Prostate gland (tissue), 2 donors: ENCODE measurements at regions not wholly inside any gene's neighbourhood (a gene's known extent, or its start where the extent isn't known, plus 50 kb on each side); places are given as distances from the start of the nearest gene placed in this dataset.

ENCODE experiments used
- DNase-seq: peaks from one replicate; pipeline ENCODE4 v3.0.0-alpha.2; 2019; ENCODE audit warnings: low spot score
- H3K27ac ChIP-seq, 2 donors: fragments of 200-600 bp; sonication (generic); 2 replicates each; pipeline ENCODE4 v1.5.1; 2017 to 2019
- H3K27me3 ChIP-seq: fragments of 200-600 bp; sonication (generic); replicated peaks from 2 replicates; pipeline ENCODE4 v1.5.1; 2019; ENCODE audit not compliant: insufficient read depth
- H3K36me3 ChIP-seq, 2 donors: fragments of 200-600 bp; sonication (generic); 1 replicate in 1 of 2; 2 replicates in 1 of 2; pipeline versions ENCODE4 v1.5.1 to v1.8.1; 2017 to 2019
- H3K4me1 ChIP-seq: fragments of 200-600 bp; sonication (generic); replicated peaks from 2 replicates; pipeline ENCODE4 v1.5.1; 2019
- H3K4me3 ChIP-seq, 2 donors: fragments of 200-600 bp; sonication (generic); 2 replicates each; pipeline ENCODE4 v1.5.1; 2017 to 2019
- H3K9me3 ChIP-seq: fragments of 200-600 bp; sonication (generic); 2 replicates; pipeline ENCODE4 v1.5.1; 2017
- CTCF ChIP-seq, 4 experiments: fragments of 200-600 bp in 2 of 4; fragments of 450-650 bp in 2 of 4; sonication (generic) in 2 of 4; IDR thresholded peaks; 1 replicate in 3 of 4; 2 replicates in 1 of 4; pipeline ENCODE4 v1.5.1; 2016 to 2019; ENCODE audit warnings: antibody characterized with exemption in 4 of 4, mild to moderate bottlenecking in 2 of 4, moderate library complexity in 2 of 4
- POLR2A ChIP-seq: fragments of 450-650 bp; IDR thresholded peaks from one replicate; pipeline ENCODE4 v1.6.1; 2016; ENCODE audit warnings: antibody characterized with exemption, mild to moderate bottlenecking
- POLR2AphosphoS5 ChIP-seq: sonication (generic); formaldehyde crosslinking; IDR thresholded peaks from one replicate; pipeline ENCODE4 v1.6.1; 2017; ENCODE audit warnings: antibody characterized with exemption
- WGBS: methylation state at CpG from one replicate; pipeline ENCODE4 v1.1.5; 2018; 5-methylcytosine and 5-hydroxymethylcytosine counted together
- intact Hi-C: fragments of 100-400 bp; cut with DNase I; formaldehyde crosslinking; loops from one replicate; pipeline ENCODE4 v1.14.2; 2022

- 88% methylated on average over 3 of the region's 3 CpGs for WGBS
- intact Hi-C loops = no loop called here
- no peak for DNase-seq
- no peak for TF ChIP-seq POLR2AphosphoS5
- no peak for TF ChIP-seq CTCF (IDR thresholded peaks at IDR 0.05)
- no peak for TF ChIP-seq POLR2A
- Histone ChIP-seq H3K27me3 (no peaks in the 10 kb centered on the region), H3K36me3 (no peaks in the 10 kb centered on the region), H3K4me1 (no peaks in the 10 kb centered on the region), H3K4me3 (no peak overlapping the region), H3K9me3 (no peaks in the 10 kb centered on the region), H3K27ac (no peak overlapping the region)
These were observed 389.4 kb downstream of the TSN start for GRCh38 chr2:122144884-122145283.

GRCh38 chr2:122145856-122146255 is 390.4 kb downstream of the TSN start:
- 88% methylated on average over 3 of the region's 3 CpGs for WGBS
- H3K9me3 ChIP-seq = no peaks in the 10 kb centered on the region
- no peaks in the 10 kb centered on the region for H3K36me3 ChIP-seq
- no peaks in the 10 kb centered on the region for H3K4me1 ChIP-seq
- no peak for DNase-seq
- no peak overlapping the region for H3K27ac ChIP-seq
- intact Hi-C loops = no loop called here
- no peaks in the 10 kb centered on the region for H3K27me3 ChIP-seq
- H3K4me3 ChIP-seq = no peak overlapping the region
- TF ChIP-seq POLR2AphosphoS5 (no peak), CTCF (IDR thresholded peaks at IDR 0.05) (no peak), POLR2A (no peak)

DNA sequence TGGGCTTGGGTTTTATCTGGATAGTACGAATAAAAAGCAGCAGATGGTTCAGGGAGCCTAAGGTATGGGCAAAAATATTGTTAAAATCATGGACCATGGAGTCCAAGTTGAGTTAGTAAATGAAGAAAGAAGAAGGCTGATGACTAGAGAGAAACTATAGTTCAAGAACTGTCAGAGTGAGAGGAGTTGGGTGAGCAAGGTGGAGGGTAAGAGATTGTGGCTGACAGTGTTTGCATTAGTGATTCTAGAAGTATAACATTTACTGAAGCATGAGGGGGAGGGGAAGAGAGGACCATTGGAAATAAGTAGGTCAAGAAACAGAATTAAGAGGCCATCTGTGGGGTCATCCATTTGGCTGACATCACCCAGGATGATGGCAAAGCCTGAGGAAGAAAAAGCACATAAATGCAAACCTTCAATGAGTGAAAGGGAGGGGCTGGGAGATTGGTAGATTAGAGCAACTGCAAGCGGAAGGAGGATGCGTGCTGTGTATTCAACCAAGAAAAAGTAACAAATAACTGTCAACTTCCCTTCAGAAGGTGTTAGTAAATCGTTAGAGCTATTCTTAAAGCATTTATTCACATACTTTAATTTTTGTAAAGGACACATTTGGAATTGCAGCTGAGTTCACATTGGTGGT is 392.8 kb downstream of the TSN start:
- Histone ChIP-seq H3K9me3 (no peaks in the 10 kb centered on the region), H3K27me3 (no peaks in the 10 kb centered on the region), H3K27ac (no peak overlapping the region), H3K36me3 (no peaks in the 10 kb centered on the region), H3K4me1 (no peaks in the 10 kb centered on the region), H3K4me3 (no peak overlapping the region)
- intact Hi-C loops = no loop called here
- no peak for DNase-seq
- no peak for TF ChIP-seq POLR2AphosphoS5
- no peak for TF ChIP-seq CTCF (IDR thresholded peaks at IDR 0.05)
- TF ChIP-seq POLR2A = no peak
- WGBS = 59% methylated on average over 4 of the region's 4 CpGs

DNA sequence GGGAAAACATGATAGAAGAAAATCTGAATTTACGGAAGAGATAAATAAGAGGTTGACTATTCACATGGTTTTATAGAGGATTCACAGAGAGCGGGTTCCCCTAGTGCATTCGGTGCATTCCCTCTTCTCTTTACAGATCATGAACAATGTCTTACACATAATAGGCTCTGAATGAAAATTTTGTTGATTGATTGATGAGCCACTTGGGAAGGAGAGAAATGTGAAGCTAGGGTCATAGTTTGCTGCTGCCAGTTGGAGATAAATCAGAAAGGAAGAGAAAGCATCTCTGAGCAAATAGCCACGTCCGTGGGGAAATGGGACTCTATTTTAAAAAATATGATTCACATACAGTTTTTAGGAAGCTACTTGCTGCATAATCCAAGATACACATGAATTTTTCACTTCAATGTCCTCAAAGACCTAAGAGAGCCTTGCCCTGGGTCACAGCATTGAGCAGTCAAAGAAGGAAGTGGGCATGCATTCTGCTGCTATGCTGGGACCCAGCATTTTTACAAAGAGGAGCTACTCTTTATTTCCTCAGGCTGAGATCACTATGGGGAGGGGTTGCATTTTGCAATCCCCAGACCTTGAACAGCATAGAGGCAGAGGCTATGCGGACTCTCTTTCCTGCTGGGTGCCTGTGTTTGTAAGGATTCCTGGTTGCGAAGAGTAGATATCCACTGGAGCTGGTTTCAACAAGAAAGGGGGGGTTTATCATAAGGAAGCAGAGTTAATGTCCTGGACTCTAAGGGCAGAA is 395.3 kb downstream of the TSN start:
- no peak for DNase-seq
- intact Hi-C loops = no loop called here
- WGBS = 58% methylated on average over 7 of the region's 7 CpGs
- Histone ChIP-seq H3K36me3 (no peaks in the 10 kb centered on the region), H3K4me1 (no peaks in the 10 kb centered on the region), H3K27ac (no peak overlapping the region), H3K4me3 (no peak overlapping the region), H3K9me3 (no peaks in the 10 kb centered on the region), H3K27me3 (no peaks in the 10 kb centered on the region)
- TF ChIP-seq CTCF (IDR thresholded peaks at IDR 0.05) = no peak
- no peak for TF ChIP-seq POLR2AphosphoS5
- TF ChIP-seq POLR2A = no peak

GRCh38 chr2:122152571-122152970 is 397.1 kb downstream of the TSN start:
- Histone ChIP-seq H3K4me3 (no peak overlapping the region), H3K36me3 (no peaks in the 10 kb centered on the region), H3K9me3 (no peaks in the 10 kb centered on the region), H3K27me3 (no peaks in the 10 kb centered on the region), H3K4me1 (no peaks in the 10 kb centered on the region), H3K27ac (no peak overlapping the region)
- no peak for DNase-seq
- TF ChIP-seq POLR2A (no peak), CTCF (IDR thresholded peaks at IDR 0.05) (no peak), POLR2AphosphoS5 (no peak)
- intact Hi-C loops = no loop called here
- 86% methylated on average over 3 of the region's 3 CpGs for WGBS
